H1 (cell line): ENCODE measurements at regions not wholly inside any gene's neighbourhood (a gene's known extent, or its start where the extent isn't known, plus 50 kb on each side); places are given as distances from the start of the nearest gene placed in this dataset.

Source experiments
- CTCF ChIA-PET: fragments of 300-600 bp; sonication (Branson Sonifier 250); formaldehyde crosslinking; loops from one replicate; lab custom pipeline; 2021; ENCODE audit not compliant: partially characterized antibody; lab: Charles Lee
- POLR2A ChIA-PET: fragments of 300-600 bp; sonication (Branson Sonifier 250); formaldehyde crosslinking; loops from one replicate; lab custom pipeline; 2021; ENCODE audit warnings: inconsistent platforms; ENCODE audit not compliant: partially characterized antibody; lab: Charles Lee
- DNase-seq, 2 experiments: peaks; one replicate each; pipeline versions ENCODE4 v3.0.0 to v3.0.0-alpha.2; 2010 to 2022; ENCODE audit warnings: low spot score in 2 of 2, low read depth in 1 of 2, mixed read lengths in 1 of 2
- FAIRE-seq: peaks from 2 replicates; lab custom pipeline; 2011; peaks lifted over from hg19 to GRCh38; lab: Jason Lieb, UNC
- H2AFZ ChIP-seq: 2 replicates; pipeline ENCODE4 v1.8.1; 2012; ENCODE audit warnings: low read length, inconsistent platforms
- H2AK5ac ChIP-seq: 2 replicates; pipeline ENCODE4 v1.6.1; 2013; ENCODE audit warnings: low read depth, low read length
- H2BK120ac ChIP-seq: replicated peaks from 2 replicates; pipeline ENCODE3; 2013; ENCODE audit warnings: low read depth, low read length, inconsistent platforms
- H2BK12ac ChIP-seq: 2 replicates; pipeline ENCODE4 v1.6.1; 2013; ENCODE audit warnings: low read depth, low read length
- H2BK15ac ChIP-seq: 2 replicates; pipeline ENCODE4 v1.6.1; 2013; ENCODE audit warnings: low read length
- H2BK20ac ChIP-seq: 2 replicates; pipeline ENCODE4 v1.6.1; 2013; ENCODE audit warnings: low read length
- H2BK5ac ChIP-seq: 2 replicates; pipeline ENCODE4 v1.6.1; 2013; ENCODE audit warnings: low read depth, low read length
- H3K14ac ChIP-seq: 2 replicates; pipeline ENCODE4 v1.6.1; 2013; ENCODE audit warnings: inconsistent platforms; ENCODE audit not compliant: insufficient read length
- H3K18ac ChIP-seq: 2 replicates; pipeline ENCODE4 v1.6.1; 2013; ENCODE audit warnings: low read length; ENCODE audit errors: extremely low read depth
- H3K23ac ChIP-seq: 2 replicates; pipeline ENCODE4 v1.6.1; 2013; ENCODE audit warnings: inconsistent platforms; ENCODE audit not compliant: insufficient read length
- H3K23me2 ChIP-seq: 2 replicates; pipeline ENCODE4 v1.6.1; 2013; ENCODE audit warnings: low read depth, low read length
- H3K27ac ChIP-seq: 2 replicates; pipeline ENCODE4 v1.6.1; 2011; ENCODE audit warnings: low read depth, low read length, inconsistent platforms
- H3K27me3 ChIP-seq, 4 experiments: replicated peaks in 1 of 4; 1 replicate in 1 of 4; 2 replicates in 3 of 4; pipeline versions ENCODE4 v1.6.1 to v1.8.1; 2011 to 2013; ENCODE audit warnings: low read length in 3 of 4, mild to moderate bottlenecking in 3 of 4, inconsistent platforms in 2 of 4, mixed read lengths in 2 of 4, moderate library complexity in 1 of 4; ENCODE audit not compliant: control insufficient read depth in 3 of 4, insufficient read depth in 3 of 4; ENCODE audit errors: extremely low read depth in 1 of 4
- H3K36me3 ChIP-seq, 4 experiments: 2 replicates each; pipeline versions ENCODE4 v1.6.1 to v1.8.1; 2011 to 2013; ENCODE audit warnings: mild to moderate bottlenecking in 4 of 4, low read length in 3 of 4, moderate library complexity in 2 of 4, control low read depth in 1 of 4, inconsistent platforms in 1 of 4; ENCODE audit not compliant: insufficient read depth in 4 of 4, control insufficient read depth in 2 of 4
- H3K4ac ChIP-seq: replicated peaks from 2 replicates; pipeline ENCODE3; 2013; ENCODE audit warnings: low read length, low read depth, mixed read lengths, inconsistent platforms; ENCODE audit not compliant: insufficient read length
- H3K4me1 ChIP-seq, 4 experiments: replicated peaks in 1 of 4; 1 replicate in 1 of 4; 2 replicates in 3 of 4; pipeline versions ENCODE4 v1.6.1 to v1.8.1; 2011 to 2013; ENCODE audit warnings: low read length in 3 of 4, inconsistent platforms in 2 of 4, mixed read lengths in 1 of 4; ENCODE audit not compliant: insufficient read depth in 4 of 4, control insufficient read depth in 3 of 4
- H3K4me2 ChIP-seq, 2 experiments: 2 replicates each; pipeline versions ENCODE4 v1.6.1 to v1.8.1; 2011 to 2013; ENCODE audit warnings: low read depth in 2 of 2, low read length in 2 of 2, control low read depth in 1 of 2, inconsistent platforms in 1 of 2, mild to moderate bottlenecking in 1 of 2; ENCODE audit not compliant: insufficient read depth in 1 of 2
- H3K4me3 ChIP-seq, 4 experiments: fragments of 200-600, 300-600 bp in 1 of 4; sonication (generic), shearing (Covaris generic), sonication (Bioruptor Twin) in 1 of 4; 2 replicates each; pipeline versions ENCODE4 v1.5.1 to v1.8.1; 2011 to 2016; ENCODE audit warnings: low read length in 4 of 4, low read depth in 3 of 4, control low read depth in 2 of 4, inconsistent platforms in 2 of 4, mild to moderate bottlenecking in 2 of 4, mixed read lengths in 1 of 4, moderate library complexity in 1 of 4; ENCODE audit not compliant: insufficient read depth in 2 of 4; ENCODE audit errors: extremely low read depth in 1 of 4
- H3K56ac ChIP-seq: replicated peaks from 2 replicates; pipeline ENCODE3; 2013; ENCODE audit warnings: low read depth, mild to moderate bottlenecking, mixed read lengths, low read length, inconsistent platforms; ENCODE audit not compliant: insufficient read length
- H3K79me1 ChIP-seq: 2 replicates; pipeline ENCODE4 v1.6.1; 2013; ENCODE audit warnings: low read depth, low read length, control low read depth
- H3K79me2 ChIP-seq, 2 experiments: 2 replicates each; pipeline versions ENCODE4 v1.6.1 to v1.8.1; 2012 to 2013; ENCODE audit warnings: low read length in 2 of 2, mild to moderate bottlenecking in 2 of 2, inconsistent platforms in 1 of 2; ENCODE audit not compliant: insufficient read depth in 2 of 2, control insufficient read depth in 1 of 2
- H3K9ac ChIP-seq, 4 experiments: replicated peaks in 1 of 4; 1 replicate in 1 of 4; 2 replicates in 3 of 4; pipeline versions ENCODE4 v1.6.1 to v1.8.1; 2011 to 2013; ENCODE audit warnings: low read depth in 3 of 4, low read length in 3 of 4, control low read depth in 2 of 4, mild to moderate bottlenecking in 2 of 4, moderate library complexity in 2 of 4, inconsistent platforms in 1 of 4; ENCODE audit errors: extremely low read depth in 1 of 4
- H3K9me3 ChIP-seq, 2 experiments: 2 replicates each; pipeline versions ENCODE4 v1.6.1 to v1.8.1; 2012 to 2013; ENCODE audit warnings: mild to moderate bottlenecking in 2 of 2, moderate library complexity in 2 of 2, control low read depth in 1 of 2, inconsistent platforms in 1 of 2, low read depth in 1 of 2, low read length in 1 of 2, mixed read lengths in 1 of 2; ENCODE audit not compliant: insufficient read depth in 2 of 2
- H4K20me1 ChIP-seq, 2 experiments: replicated peaks in 1 of 2; 2 replicates each; pipeline versions ENCODE3 to v1.8.1; 2011 to 2013; ENCODE audit warnings: inconsistent platforms in 2 of 2, low read length in 2 of 2, mild to moderate bottlenecking in 1 of 2; ENCODE audit not compliant: insufficient read depth in 2 of 2, control insufficient read depth in 1 of 2
- H4K5ac ChIP-seq: 2 replicates; pipeline ENCODE4 v1.6.1; 2013; ENCODE audit warnings: low read length, low read depth, mixed read lengths, inconsistent platforms; ENCODE audit not compliant: insufficient read length
- H4K8ac ChIP-seq: 2 replicates; pipeline ENCODE4 v1.8.0; 2013; ENCODE audit warnings: mild to moderate bottlenecking, moderate library complexity, low read length, inconsistent platforms; ENCODE audit not compliant: insufficient read depth; ENCODE audit errors: extremely low read depth
- H4K91ac ChIP-seq: replicated peaks from 2 replicates; pipeline ENCODE3; 2013; ENCODE audit warnings: low read length, mixed read lengths, inconsistent platforms; ENCODE audit not compliant: insufficient read length
- ATF2 ChIP-seq: IDR thresholded peaks from 2 replicates; pipeline ENCODE4 v1.6.1; 2012; ENCODE audit warnings: low read length, inconsistent platforms
- CBX8 ChIP-seq: fragments of 300-800, 300-1000 bp; sonication (generic); IDR thresholded peaks from 2 replicates; pipeline ENCODE4 v1.7.1; 2016; ENCODE audit warnings: low read depth, low read length, borderline replicate concordance
- CEBPB ChIP-seq: IDR thresholded peaks from 2 replicates; pipeline ENCODE4 v1.6.1; 2012; ENCODE audit warnings: low read depth, low read length
- JUN ChIP-seq: IDR thresholded peaks from 2 replicates; pipeline ENCODE4 v1.6.1; 2011; ENCODE audit warnings: low read depth, mild to moderate bottlenecking, improper control_type of control experiment, low read length
- MAX ChIP-seq: IDR thresholded peaks from 2 replicates; pipeline ENCODE4 v1.6.1; 2012; ENCODE audit warnings: inconsistent platforms
- POU5F1 ChIP-seq: IDR thresholded peaks from 2 replicates; pipeline ENCODE4 v1.6.1; 2011; ENCODE audit warnings: low read depth, mild to moderate bottlenecking, low read length, moderate library complexity
- RAD21 ChIP-seq, 2 experiments: IDR thresholded peaks in 1 of 2; conservative IDR thresholded peaks in 1 of 2; 2 replicates each; pipeline ENCODE4 v1.6.1; 2011; ENCODE audit warnings: low read depth in 2 of 2, low read length in 2 of 2, improper control_type of control experiment in 1 of 2, inconsistent platforms in 1 of 2, mild to moderate bottlenecking in 1 of 2, moderate library complexity in 1 of 2
- SP4 ChIP-seq: IDR thresholded peaks from 2 replicates; pipeline ENCODE4 v1.6.1; 2012; ENCODE audit warnings: low read length, inconsistent platforms
- TBP ChIP-seq: IDR thresholded peaks from 2 replicates; pipeline ENCODE4 v1.6.1; 2011; ENCODE audit warnings: low read depth, low read length, improper control_type of control experiment
- TCF12 ChIP-seq: IDR thresholded peaks from 2 replicates; pipeline ENCODE4 v1.6.1; 2011; ENCODE audit warnings: low read depth, mild to moderate bottlenecking, low read length
- ZNF274 ChIP-seq: IDR thresholded peaks from 2 replicates; pipeline ENCODE4 v1.7.0; 2012; ENCODE audit warnings: low read length, borderline replicate concordance; ENCODE audit errors: extremely low read depth
- WGBS, 2 experiments: shearing (Covaris generic) in 1 of 2; methylation state at CpG; one replicate each; pipeline versions ENCODE4 v1.1.6 to v1.1.7; 2013 to 2015; ENCODE audit warnings: low lambda C conversion rate in 2 of 2, mixed read lengths in 2 of 2, inconsistent platforms in 1 of 2, low coverage in 1 of 2, missing lambda C conversion rate in 1 of 2; ENCODE audit not compliant: insufficient replicate concordance in 2 of 2, insufficient coverage in 1 of 2, insufficient read length in 1 of 2; ENCODE audit errors: extremely low coverage in 1 of 2, missing lambda C conversion rate in 1 of 2; 5-methylcytosine and 5-hydroxymethylcytosine counted together

- CTCF ChIA-PET, result interaction anchor here (0.7 to 1.9 kb wide), 3 partner anchors 10 to 550 kb away, joined by 3 to 5 read pairs (median 3); no protein-coding TSS in a partner anchor
- no peak for FAIRE-seq
- TF ChIP-seq JUN, result no peak
- TF ChIP-seq CBX8, result no peak
- no peak for TF ChIP-seq TCF12
- TF ChIP-seq MAX, result no peak
- no peak for TF ChIP-seq RAD21 (IDR thresholded peaks at IDR 0.05 in 1 of 2, conservative IDR thresholded peaks at IDR 0.05 in 1 of 2; ENCODE audit: low read depth in 2 of 2, low read length in 2 of 2)
- TF ChIP-seq ZNF274, result no peak
- no peak for TF ChIP-seq SP4
- TF ChIP-seq ATF2, result no peak
- TF ChIP-seq TBP, result no peak
- TF ChIP-seq CEBPB, result no peak
- TF ChIP-seq POU5F1, result no peak
Observed at GRCh38 chr2:236499691-236500578, 69.7 kb upstream of the ACKR3 start.

More at GRCh38 chr2:236499691-236500578, 69.7 kb upstream of the ACKR3 start:
- Histone ChIP-seq H4K5ac (no peak overlapping the region), H3K4me1 (no peaks in the 10 kb centered on the region), H2BK20ac (no peak overlapping the region), H3K27me3 (no peaks in the 10 kb centered on the region), H3K36me3 (no peaks in the 10 kb centered on the region), H3K23ac (no peak overlapping the region), H4K91ac (no peak overlapping the region), H2BK120ac (no peak overlapping the region), H3K23me2 (no peaks in the 10 kb centered on the region), H3K56ac (no peak overlapping the region), H3K79me1 (no peaks in the 10 kb centered on the region), H3K9ac (no peak overlapping the region), H2BK12ac (no peak overlapping the region), H2BK5ac (no peak overlapping the region), H3K27ac (no peak overlapping the region), H3K4me2 (no peak overlapping the region), H3K4ac (no peak overlapping the region), H4K8ac (no peak overlapping the region), H3K14ac (no peak overlapping the region), H3K79me2 (no peaks in the 10 kb centered on the region), H3K4me3 (no peak overlapping the region), H2BK15ac (no peak overlapping the region), H2AK5ac (no peak overlapping the region), H3K9me3 (no peaks in the 10 kb centered on the region), H2AFZ (no peak overlapping the region), H4K20me1 (no peaks in the 10 kb centered on the region), H3K18ac (no peak overlapping the region)
- DNase-seq, result no peak
- WGBS, 2 experiments, result 87% methylated on average over 14 of the region's 14 CpGs; no CpG with 5 or more reads in 1 of the 2 experiments
- POLR2A ChIA-PET, result no interaction called here
